ENCODE measurements at regions not wholly inside any gene's neighbourhood (a gene's known extent, or its start where the extent isn't known, plus 50 kb on each side); places are given as distances from the start of the nearest gene placed in this dataset.

DNA sequence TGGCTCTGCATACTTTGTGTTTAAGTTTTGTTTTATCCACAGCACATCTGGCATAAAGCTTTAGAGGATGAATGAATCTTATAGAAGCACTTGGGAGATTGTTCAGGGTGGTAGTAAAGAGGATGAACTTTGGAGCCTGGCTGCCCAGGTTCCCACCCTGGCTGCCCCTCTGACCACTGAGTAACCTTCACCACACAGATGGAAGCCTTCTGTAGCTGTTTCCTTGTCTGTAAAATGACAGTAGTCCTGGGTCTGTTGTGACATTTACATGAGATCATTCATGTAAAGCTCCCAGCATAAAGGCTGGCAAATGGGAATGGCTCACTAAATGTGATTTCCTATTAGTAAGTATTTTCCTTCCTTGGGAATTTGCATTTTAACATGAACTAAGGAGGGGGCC lies 85.7 kb upstream of the FAM169A start:
- in situ Hi-C loops (cut with HindIII; ENCODE audit: low sequenced_read_pairs), result no loop called here
- TF ChIP-seq, protein P1, sequence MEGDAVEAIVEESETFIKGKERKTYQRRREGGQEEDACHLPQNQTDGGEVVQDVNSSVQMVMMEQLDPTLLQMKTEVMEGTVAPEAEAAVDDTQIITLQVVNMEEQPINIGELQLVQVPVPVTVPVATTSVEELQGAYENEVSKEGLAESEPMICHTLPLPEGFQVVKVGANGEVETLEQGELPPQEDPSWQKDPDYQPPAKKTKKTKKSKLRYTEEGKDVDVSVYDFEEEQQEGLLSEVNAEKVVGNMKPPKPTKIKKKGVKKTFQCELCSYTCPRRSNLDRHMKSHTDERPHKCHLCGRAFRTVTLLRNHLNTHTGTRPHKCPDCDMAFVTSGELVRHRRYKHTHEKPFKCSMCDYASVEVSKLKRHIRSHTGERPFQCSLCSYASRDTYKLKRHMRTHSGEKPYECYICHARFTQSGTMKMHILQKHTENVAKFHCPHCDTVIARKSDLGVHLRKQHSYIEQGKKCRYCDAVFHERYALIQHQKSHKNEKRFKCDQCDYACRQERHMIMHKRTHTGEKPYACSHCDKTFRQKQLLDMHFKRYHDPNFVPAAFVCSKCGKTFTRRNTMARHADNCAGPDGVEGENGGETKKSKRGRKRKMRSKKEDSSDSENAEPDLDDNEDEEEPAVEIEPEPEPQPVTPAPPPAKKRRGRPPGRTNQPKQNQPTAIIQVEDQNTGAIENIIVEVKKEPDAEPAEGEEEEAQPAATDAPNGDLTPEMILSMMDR (IDR thresholded peaks at IDR 0.05; ENCODE audit: low read depth, low read length), result no peak
- no peak for DNase-seq (ENCODE audit: low read depth, low spot score)
- H3K4me3 ChIP-seq (ENCODE audit: low read depth, low read length), result no peak overlapping the region

DNA sequence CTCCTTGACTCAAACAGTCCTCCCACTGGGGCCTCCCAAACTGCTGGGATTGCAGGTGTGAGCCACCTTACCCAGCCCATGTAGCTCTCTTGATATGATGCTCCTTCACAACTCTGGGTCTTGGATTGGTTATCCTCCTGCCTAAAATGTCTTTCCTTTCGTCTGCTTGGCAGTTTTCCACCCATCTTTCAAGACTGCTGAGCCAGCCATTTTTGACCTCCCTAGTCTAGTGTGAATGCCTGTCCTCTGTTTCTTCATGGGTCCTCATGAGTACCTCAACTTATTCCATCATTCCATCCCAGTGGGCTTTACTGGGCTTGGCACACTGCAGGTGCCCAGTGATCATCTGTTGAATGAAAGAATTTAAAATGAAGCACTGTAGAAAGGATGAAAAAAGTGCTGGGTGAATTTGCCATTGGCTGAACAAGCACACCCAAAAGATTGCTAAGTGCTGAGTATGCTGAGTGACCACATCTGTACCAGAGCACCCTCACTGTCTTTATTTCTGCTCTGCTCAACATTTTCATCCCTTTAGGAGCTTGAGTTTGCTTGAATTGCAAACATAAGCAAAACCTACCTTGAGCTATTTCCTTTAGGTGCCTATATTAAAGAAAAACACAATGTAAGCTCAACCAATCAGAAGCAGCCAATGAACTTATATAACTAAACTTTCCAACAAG lies 84.8 kb upstream of the FAM169A start:
- no peak overlapping the region for H3K4me3 ChIP-seq (ENCODE audit: low read depth, low read length)
- in situ Hi-C loops (cut with HindIII; ENCODE audit: low sequenced_read_pairs), result no loop called here
- no peak for DNase-seq (ENCODE audit: low read depth, low spot score)
- TF ChIP-seq, protein P1 (IDR thresholded peaks at IDR 0.05; ENCODE audit: low read depth, low read length), result no peak

DNA sequence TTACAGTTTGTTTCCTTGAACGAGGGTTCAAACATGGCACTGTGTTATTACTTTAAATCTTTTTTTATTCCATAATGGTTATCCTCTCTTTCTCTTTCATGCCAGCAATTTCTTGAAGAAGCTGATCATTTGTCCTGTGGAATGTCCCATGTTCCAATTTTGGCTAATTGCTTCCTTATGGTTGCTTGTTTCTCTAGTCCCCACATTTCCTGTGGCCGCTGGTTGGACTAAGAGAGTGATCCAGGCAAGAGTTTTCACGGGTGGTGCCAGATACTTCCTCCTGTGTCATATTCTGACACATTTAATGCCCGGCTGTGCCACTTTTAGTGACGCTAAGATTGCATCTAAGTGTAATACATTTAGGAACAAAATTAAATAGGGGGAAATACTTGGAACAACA lies 83.8 kb upstream of the FAM169A start:
- TF ChIP-seq, protein P1 (IDR thresholded peaks at IDR 0.05; ENCODE audit: low read depth, low read length), result no peak
- no peak overlapping the region for H3K4me3 ChIP-seq (ENCODE audit: low read depth, low read length)
- DNase-seq (ENCODE audit: low read depth, low spot score), result no peak
- in situ Hi-C loops (cut with HindIII; ENCODE audit: low sequenced_read_pairs), result no loop called here

DNA sequence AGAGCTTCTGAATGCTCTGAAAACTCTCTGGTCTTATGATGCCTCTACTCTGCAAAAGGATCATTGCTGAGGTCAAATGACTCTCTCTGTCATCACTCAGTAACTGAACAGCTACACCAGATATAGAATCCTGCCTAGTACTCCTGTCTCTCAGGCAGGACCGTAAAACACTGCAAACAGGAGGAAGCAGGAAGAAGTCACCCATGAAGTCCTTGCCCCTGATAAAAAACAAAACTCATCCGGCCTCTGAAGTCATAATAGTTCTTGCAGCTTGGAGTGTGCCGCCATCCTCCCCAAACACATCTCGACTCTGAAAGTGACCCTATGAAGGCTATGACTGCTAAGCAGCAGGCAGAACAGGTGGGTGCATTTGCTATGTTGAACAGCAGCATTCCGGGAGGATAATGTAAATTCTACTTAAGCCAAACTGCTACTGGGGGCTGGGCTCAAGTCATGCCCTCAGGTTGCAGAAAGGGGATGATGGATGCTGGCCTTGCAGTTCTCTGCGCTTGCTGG lies 81.9 kb upstream of the FAM169A start:
- peak; percentile 23 for DNase-seq (ENCODE audit: low read depth, low spot score)
- no peak overlapping the region for H3K4me3 ChIP-seq (ENCODE audit: low read depth, low read length)
- TF ChIP-seq, protein P1 (IDR thresholded peaks at IDR 0.05; ENCODE audit: low read depth, low read length), result no peak
- in situ Hi-C loops (cut with HindIII; ENCODE audit: low sequenced_read_pairs), result no loop called here

DNA sequence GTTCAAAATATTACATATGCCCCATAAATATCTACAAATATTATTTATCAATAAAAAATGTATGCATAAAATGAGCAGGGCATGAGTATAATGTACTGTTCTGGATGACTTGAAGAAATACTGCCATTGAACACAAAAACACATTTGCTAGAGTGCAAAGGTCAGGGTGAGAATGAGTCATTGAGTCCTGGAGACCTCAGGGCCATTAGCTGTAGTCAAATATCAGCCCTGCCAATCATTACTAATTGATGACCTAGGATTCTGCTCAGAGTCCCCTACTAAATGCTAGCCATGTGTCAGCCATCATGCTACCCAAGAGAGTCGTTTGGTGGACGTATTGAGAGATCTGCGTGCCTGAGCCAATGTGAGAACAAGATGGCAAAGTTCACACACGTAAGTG lies 80.3 kb upstream of the FAM169A start:
- DNase-seq (ENCODE audit: low read depth, low spot score), result no peak
- TF ChIP-seq, protein P1 (IDR thresholded peaks at IDR 0.05; ENCODE audit: low read depth, low read length), result no peak
- in situ Hi-C loops (cut with HindIII; ENCODE audit: low sequenced_read_pairs), result no loop called here
- H3K4me3 ChIP-seq (ENCODE audit: low read depth, low read length), result no peak overlapping the region

DNA sequence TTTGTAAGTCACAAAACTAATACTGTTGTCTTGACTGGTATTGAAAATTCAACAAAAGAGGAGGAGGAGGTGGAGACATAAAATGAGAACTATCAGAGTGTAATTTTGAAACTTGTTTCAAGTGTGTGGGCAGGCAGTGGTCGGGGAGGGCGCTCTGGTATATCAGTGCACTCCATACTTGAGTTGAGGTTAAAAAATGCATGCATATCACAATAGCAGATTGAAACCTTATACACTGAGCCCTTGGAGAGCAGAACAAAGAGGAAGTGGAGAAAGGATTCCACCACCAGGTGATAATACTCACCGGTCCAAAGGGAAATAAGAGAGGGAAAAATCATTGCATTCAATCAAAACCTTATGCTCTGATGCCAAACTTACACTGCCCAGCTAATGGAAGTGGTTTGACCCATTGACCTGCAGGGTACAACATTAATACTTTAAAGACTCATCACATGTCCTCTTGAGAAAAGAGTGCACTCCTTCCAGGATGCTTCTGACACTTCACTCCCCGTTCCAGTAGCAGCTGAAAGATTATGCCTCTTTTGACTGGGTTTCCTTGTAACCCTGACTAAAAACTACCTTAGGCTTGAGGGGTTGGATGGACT lies 79.5 kb upstream of the FAM169A start:
- no peak for DNase-seq (ENCODE audit: low read depth, low spot score)
- in situ Hi-C loops (cut with HindIII; ENCODE audit: low sequenced_read_pairs), result no loop called here

More for the DNA sequence above, 79.5 kb upstream of the FAM169A start:
- H3K4me3 ChIP-seq (ENCODE audit: low read depth, low read length), result no peak overlapping the region
- TF ChIP-seq, protein P1 (IDR thresholded peaks at IDR 0.05; ENCODE audit: low read depth, low read length), result no peak
